ENCODE measurements at regions not wholly inside any gene's neighbourhood (a gene's known extent, or its start where the extent isn't known, plus 50 kb on each side); places are given as distances from the start of the nearest gene placed in this dataset.

DNA sequence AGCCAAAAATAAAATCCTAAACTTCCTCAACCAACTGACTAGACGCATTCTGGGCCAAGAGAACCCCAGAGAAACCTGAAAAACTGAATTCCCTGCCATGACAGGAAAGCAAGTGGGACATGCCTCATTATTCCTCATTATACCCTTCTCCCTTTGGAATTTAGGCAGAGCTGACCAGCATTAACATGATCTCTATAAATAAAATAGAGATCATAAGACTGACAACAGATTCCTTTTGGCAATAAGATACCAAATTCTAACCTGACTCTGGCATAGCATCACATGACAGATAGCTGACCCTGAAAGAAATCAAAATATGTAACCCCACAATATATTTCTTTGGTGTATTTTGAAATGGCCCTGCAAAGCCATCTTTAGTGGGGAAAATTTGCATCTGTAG, 277.8 kb upstream of the SLC14A2 start (continued):
- TF ChIP-seq, protein P1, sequence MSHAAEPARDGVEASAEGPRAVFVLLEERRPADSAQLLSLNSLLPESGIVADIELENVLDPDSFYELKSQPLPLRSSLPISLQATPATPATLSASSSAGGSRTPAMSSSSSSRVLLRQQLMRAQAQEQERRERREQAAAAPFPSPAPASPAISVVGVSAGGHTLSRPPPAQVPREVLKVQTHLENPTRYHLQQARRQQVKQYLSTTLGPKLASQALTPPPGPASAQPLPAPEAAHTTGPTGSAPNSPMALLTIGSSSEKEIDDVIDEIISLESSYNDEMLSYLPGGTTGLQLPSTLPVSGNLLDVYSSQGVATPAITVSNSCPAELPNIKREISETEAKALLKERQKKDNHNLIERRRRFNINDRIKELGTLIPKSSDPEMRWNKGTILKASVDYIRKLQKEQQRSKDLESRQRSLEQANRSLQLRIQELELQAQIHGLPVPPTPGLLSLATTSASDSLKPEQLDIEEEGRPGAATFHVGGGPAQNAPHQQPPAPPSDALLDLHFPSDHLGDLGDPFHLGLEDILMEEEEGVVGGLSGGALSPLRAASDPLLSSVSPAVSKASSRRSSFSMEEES (CRISPR knock-in tag; IDR thresholded peaks at IDR 0.05) = no peak
- TF ChIP-seq HNF4A (CRISPR knock-in tag; IDR thresholded peaks at IDR 0.05) = no peak

DNA sequence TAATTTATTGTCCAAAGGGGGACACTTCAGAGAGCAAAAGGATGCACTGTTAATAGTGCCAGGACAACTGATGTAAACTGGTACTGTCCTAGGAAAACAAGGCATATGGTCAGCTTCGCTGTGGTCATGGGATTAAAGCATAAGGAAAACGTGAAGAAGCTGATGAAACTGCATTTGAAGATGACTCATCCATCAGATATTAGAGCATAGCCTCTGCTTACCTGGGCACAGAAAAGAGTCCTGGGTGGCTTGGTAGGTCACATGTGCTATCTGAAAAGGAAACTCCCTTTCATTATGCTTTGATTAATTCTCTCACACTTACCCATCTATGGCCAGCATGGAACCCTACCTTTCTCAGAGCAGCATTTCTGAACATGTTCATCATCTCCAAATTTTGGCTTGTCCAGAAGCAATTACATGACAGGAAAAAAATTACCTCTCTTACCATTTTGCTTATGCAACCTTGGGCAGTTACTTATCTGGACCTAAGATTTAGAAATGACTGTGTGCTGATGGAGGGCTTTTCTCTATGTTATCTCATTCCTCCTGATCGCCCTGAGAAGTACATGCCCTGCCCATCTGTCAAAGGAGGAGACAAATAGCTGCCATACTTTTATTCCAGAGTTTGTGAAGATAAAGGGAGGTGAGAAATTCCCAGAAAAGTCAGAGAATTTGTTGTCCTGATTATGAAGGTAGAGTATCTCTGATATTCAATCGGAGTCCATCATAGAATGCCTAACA, 275.3 kb upstream of the SLC14A2 start:
- in situ Hi-C loops (cut with HindIII; ENCODE audit: extremely low pct_ligation_motif_present, low pct_unique_long_range_greater_than_20kb) (no loop called here), intact Hi-C loops (cut with micrococcal nuclease; ENCODE audit: unreplicated experiment) (no loop called here)
- H3K27ac ChIP-seq (ENCODE audit: extremely low read length, insufficient read depth, low read length) = no peak overlapping the region
- WGBS (ENCODE audit: low lambda C conversion rate) = 2% methylated on average over 4 of the region's 4 CpGs
- ATAC-seq = no peak
- no peak overlapping the region for H3K4me2 ChIP-seq (ENCODE audit: low read depth, low read length)
- BruUV-seq (replicated peaks) = no TSS peak
- no peaks in the 10 kb centered on the region for H3K27me3 ChIP-seq (ENCODE audit: control insufficient read depth in 1 of 2, insufficient read depth in 2 of 2, low read length in 2 of 2)
- no peak overlapping the region for H2AFZ ChIP-seq (ENCODE audit: low read length)
- no peak overlapping the region for H3K9ac ChIP-seq (ENCODE audit: insufficient read depth, low read depth, low read length)
- H3K4me1 ChIP-seq (ENCODE audit: insufficient read depth, low read length) = no peaks in the 10 kb centered on the region
- ChIA-PET CTCF (ENCODE audit: low intra/inter-chr PET ratio, low total read pairs) (no interaction called here), POLR2A (no interaction called here)
- H4K20me1 ChIP-seq (ENCODE audit: insufficient read depth, low read length) = no peaks in the 10 kb centered on the region
- TF ChIP-seq ZSCAN25 (CRISPR knock-in tag; IDR thresholded peaks at IDR 0.05) (no peak), SRSF9 (IDR thresholded peaks at IDR 0.05; ENCODE audit: borderline replicate concordance, insufficient read depth, low read depth, low read length, poor library complexity, severe bottlenecking) (no peak), ZNF367 (CRISPR knock-in tag; IDR thresholded peaks at IDR 0.05; ENCODE audit: borderline replicate concordance) (no peak), MTF1 (CRISPR knock-in tag; IDR thresholded peaks at IDR 0.05) (no peak), JARID2 (CRISPR knock-in tag; IDR thresholded peaks at IDR 0.05; ENCODE audit: insufficient replicate concordance) (no peak)
- no peaks in the 10 kb centered on the region for H3K79me2 ChIP-seq (ENCODE audit: insufficient read depth, low read length)
- no peaks in the 10 kb centered on the region for H3K9me3 ChIP-seq (ENCODE audit: low read length)
- H3K4me3 ChIP-seq (replicated peaks in 1 of 3; ENCODE audit: insufficient read depth in 1 of 3, low read depth in 2 of 3, low read length in 3 of 3) = no peak overlapping the region
- no peak for FAIRE-seq
- H3K36me3 ChIP-seq (replicated peaks in 1 of 2; ENCODE audit: control insufficient read depth in 1 of 2, insufficient read depth in 2 of 2, low read length in 2 of 2) = no peaks in the 10 kb centered on the region
- no peak for DNase-seq (ENCODE audit: low spot score)
